ENCODE measurements at regions not wholly inside any gene's neighbourhood (a gene's known extent, or its start where the extent isn't known, plus 50 kb on each side); places are given as distances from the start of the nearest gene placed in this dataset.

GRCh38 chr2:18883616-18884456 lies 294.5 kb upstream of the NT5C1B start:
- DNase-seq = no peak

- no peak for DNase-seq
Observed at GRCh38 chr2:18871430-18871829, 282.1 kb upstream of the NT5C1B start.

GRCh38 chr2:18870307-18870706 lies 280.9 kb upstream of the NT5C1B start:
- no peak for DNase-seq

- no peak for DNase-seq
Observed at GRCh38 chr2:18861951-18862350, 272.6 kb upstream of the NT5C1B start.

- no peak for DNase-seq
Observed at GRCh38 chr2:18860179-18860578, 270.8 kb upstream of the NT5C1B start.

- DNase-seq = no peak
Observed at GRCh38 chr2:18856765-18857164, 267.4 kb upstream of the NT5C1B start.

GRCh38 chr2:18855027-18855426 lies 265.7 kb upstream of the NT5C1B start:
- no peak for DNase-seq

GRCh38 chr2:18849841-18850578 lies 260.6 kb upstream of the NT5C1B start:
- no peak for DNase-seq

- no peak for DNase-seq
Observed at GRCh38 chr2:18848646-18849045, 259.3 kb upstream of the NT5C1B start.

- no peak for DNase-seq
Observed at GRCh38 chr2:18845854-18846445, 256.6 kb upstream of the NT5C1B start.

GRCh38 chr2:18842836-18843235 lies 253.5 kb upstream of the NT5C1B start:
- no peak for DNase-seq

GRCh38 chr2:18841248-18842150 lies 252.1 kb upstream of the NT5C1B start:
- DNase-seq = no peak

GRCh38 chr2:18837240-18837639 lies 247.9 kb upstream of the NT5C1B start:
- DNase-seq = no peak

GRCh38 chr2:18836436-18836835 lies 247.1 kb upstream of the NT5C1B start:
- no peak for DNase-seq

- DNase-seq = no peak
Observed at GRCh38 chr2:18835787-18836186, 246.4 kb upstream of the NT5C1B start.

GRCh38 chr2:18834341-18834740 lies 245.0 kb upstream of the NT5C1B start:
- DNase-seq = no peak

- no peak for DNase-seq
Observed at GRCh38 chr2:18833941-18834340, 244.6 kb upstream of the NT5C1B start.

- no peak for DNase-seq
Observed at GRCh38 chr2:18831916-18832510, 242.6 kb upstream of the NT5C1B start.

GRCh38 chr2:18830962-18831361 lies 241.6 kb upstream of the NT5C1B start:
- DNase-seq = no peak

GRCh38 chr2:18829976-18830375 lies 240.6 kb upstream of the NT5C1B start:
- no peak for DNase-seq

GRCh38 chr2:18829251-18829902 lies 240.0 kb upstream of the NT5C1B start:
- DNase-seq = no peak
